Ectodermal cell (in vitro differentiated cells): ENCODE measurements at regions not wholly inside any gene's neighbourhood (a gene's known extent, or its start where the extent isn't known, plus 50 kb on each side); places are given as distances from the start of the nearest gene placed in this dataset.

Source experiments
- H3K27ac ChIP-seq: 2 replicates; pipeline ENCODE4 v1.7.0; 2013; ENCODE audit warnings: mild to moderate bottlenecking, low read depth, low read length; ENCODE audit not compliant: insufficient read depth, poor library complexity, severe bottlenecking
- H3K27me3 ChIP-seq: 2 replicates; pipeline ENCODE4 v1.7.0; 2013; ENCODE audit warnings: mild to moderate bottlenecking, low read length; ENCODE audit not compliant: insufficient read depth, control insufficient read depth, poor library complexity, severe bottlenecking
- H3K36me3 ChIP-seq: one replicate; pipeline ENCODE4 v1.7.0; 2013; ENCODE audit warnings: low read length; ENCODE audit not compliant: control insufficient read depth, insufficient read depth
- H3K4me1 ChIP-seq: one replicate; pipeline ENCODE4 v1.7.0; 2013; ENCODE audit warnings: low read length; ENCODE audit not compliant: control insufficient read depth, insufficient read depth
- H3K4me3 ChIP-seq: 2 replicates; pipeline ENCODE4 v1.7.0; 2013; ENCODE audit warnings: low read depth, low read length, control low read depth; ENCODE audit not compliant: insufficient read depth
- H3K9me3 ChIP-seq: 2 replicates; pipeline ENCODE4 v1.7.0; 2013; ENCODE audit warnings: mild to moderate bottlenecking, low read length, moderate library complexity; ENCODE audit not compliant: control insufficient read depth
- WGBS, 2 experiments: methylation state at CpG; one replicate each; pipeline ENCODE4 v1.1.7; 2013; ENCODE audit warnings: missing lambda C conversion rate in 2 of 2; 5-methylcytosine and 5-hydroxymethylcytosine counted together

DNA sequence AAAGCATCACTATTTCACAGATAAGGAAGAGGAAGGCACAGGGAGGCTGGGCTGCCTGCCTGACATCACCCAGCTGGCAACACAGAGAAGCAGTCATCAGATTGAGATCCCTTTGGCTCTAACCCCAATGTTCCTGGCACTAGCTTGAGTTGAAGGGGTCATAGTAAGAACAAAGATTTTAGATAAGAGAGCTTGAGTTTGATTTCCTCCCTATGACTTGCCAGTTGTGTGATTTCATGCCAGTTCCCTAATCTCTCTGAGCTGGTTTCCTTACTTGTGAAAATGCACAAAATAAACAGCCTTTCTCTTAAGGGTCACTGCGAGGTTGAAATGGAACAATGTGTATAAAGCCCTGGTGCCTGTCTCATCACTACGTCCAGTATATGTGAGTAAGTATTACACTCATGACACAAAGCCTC, 475.4 kb upstream of the HS3ST1 start:
- no peaks in the 10 kb centered on the region for H3K36me3 ChIP-seq
- no peaks in the 10 kb centered on the region for H3K4me1 ChIP-seq
- H3K4me3 ChIP-seq = no peak overlapping the region
- 94 to 96% methylated on average over 2 of the region's 2 CpGs for WGBS, 2 experiments
- no peak overlapping the region for H3K27ac ChIP-seq
- H3K9me3 ChIP-seq = no peaks in the 10 kb centered on the region
- H3K27me3 ChIP-seq = no peaks in the 10 kb centered on the region

DNA sequence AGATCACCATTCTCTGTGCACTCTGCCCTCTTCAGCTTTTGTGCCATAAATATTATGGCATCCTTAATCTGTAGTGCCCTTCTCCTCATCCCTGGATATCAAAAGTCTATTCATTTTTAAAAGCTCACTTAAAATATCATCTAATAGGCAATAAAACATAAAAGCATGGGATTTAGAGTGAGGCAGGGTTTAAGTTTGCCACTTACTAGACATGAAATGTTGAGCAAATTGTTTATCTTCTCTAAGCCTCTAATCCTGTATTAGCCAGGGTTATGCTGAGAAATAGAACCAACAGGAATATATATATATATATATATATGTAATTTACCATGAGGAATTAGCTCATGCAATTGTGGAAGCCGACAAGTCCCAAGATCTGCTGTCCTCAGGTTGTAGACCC, 472.4 kb upstream of the HS3ST1 start:
- H3K9me3 ChIP-seq = no peaks in the 10 kb centered on the region
- WGBS, 2 experiments = 91 to 92% methylated on average over 1 of the region's 1 CpG
- H3K36me3 ChIP-seq = no peaks in the 10 kb centered on the region
- no peak overlapping the region for H3K27ac ChIP-seq
- no peak overlapping the region for H3K4me3 ChIP-seq
- H3K4me1 ChIP-seq = no peaks in the 10 kb centered on the region
- H3K27me3 ChIP-seq = no peaks in the 10 kb centered on the region

GRCh38 chr4:11900359-11900758, 471.7 kb upstream of the HS3ST1 start:
- Histone ChIP-seq H3K36me3 (no peaks in the 10 kb centered on the region), H3K27ac (no peak overlapping the region), H3K9me3 (no peaks in the 10 kb centered on the region), H3K4me1 (no peaks in the 10 kb centered on the region), H3K4me3 (no peak overlapping the region), H3K27me3 (no peaks in the 10 kb centered on the region)
- WGBS, 2 experiments = 97 to 100% methylated on average over 1 of the region's 1 CpG

DNA sequence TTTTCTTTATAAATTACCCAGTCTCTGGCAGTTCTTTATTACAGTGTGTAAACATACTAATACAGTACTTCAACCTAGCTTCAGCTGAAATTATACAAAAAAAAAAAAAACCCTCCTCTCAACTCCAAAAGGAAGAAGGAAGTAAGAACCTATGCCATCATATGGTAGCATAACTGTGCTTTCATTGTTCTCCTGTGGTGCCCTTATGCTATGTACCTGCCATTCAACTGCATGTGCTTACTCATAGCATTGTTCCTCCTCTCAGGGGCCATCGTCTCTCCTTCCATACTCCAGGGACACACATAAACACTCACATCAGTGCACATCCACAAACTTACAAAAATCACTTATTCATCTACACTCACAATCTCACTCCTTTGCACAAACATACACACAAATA, 470.1 kb upstream of the HS3ST1 start:
- Histone ChIP-seq H3K4me1 (no peaks in the 10 kb centered on the region), H3K9me3 (no peaks in the 10 kb centered on the region), H3K4me3 (no peak overlapping the region), H3K27ac (no peak overlapping the region), H3K27me3 (no peaks in the 10 kb centered on the region), H3K36me3 (no peaks in the 10 kb centered on the region)
- 84 to 96% methylated on average over 1 of the region's 1 CpG for WGBS, 2 experiments

DNA sequence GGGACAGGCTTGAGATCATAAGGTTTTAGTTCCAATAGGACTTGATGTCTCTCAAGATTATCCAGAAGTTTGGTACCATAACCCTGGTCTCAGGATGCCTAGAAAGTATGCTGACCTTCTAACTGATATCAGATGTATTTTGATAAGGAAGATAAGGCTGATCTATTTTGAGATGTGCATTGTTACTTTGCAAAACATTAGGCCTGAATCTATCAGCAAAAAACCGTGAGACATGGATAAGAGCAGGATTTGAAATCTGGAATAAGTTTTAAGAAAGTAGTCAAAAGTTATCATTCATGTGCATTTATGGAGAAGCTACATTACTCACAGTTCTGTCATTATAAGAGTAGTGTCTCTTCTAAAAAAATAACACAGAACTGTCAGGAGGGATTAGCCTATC, 467.1 kb upstream of the HS3ST1 start:
- Histone ChIP-seq H3K27me3 (no peaks in the 10 kb centered on the region), H3K27ac (no peak overlapping the region), H3K4me3 (no peak overlapping the region), H3K36me3 (no peaks in the 10 kb centered on the region), H3K9me3 (no peaks in the 10 kb centered on the region), H3K4me1 (no peaks in the 10 kb centered on the region)
- WGBS, 2 experiments = 86 to 100% methylated on average over 1 of the region's 1 CpG

DNA sequence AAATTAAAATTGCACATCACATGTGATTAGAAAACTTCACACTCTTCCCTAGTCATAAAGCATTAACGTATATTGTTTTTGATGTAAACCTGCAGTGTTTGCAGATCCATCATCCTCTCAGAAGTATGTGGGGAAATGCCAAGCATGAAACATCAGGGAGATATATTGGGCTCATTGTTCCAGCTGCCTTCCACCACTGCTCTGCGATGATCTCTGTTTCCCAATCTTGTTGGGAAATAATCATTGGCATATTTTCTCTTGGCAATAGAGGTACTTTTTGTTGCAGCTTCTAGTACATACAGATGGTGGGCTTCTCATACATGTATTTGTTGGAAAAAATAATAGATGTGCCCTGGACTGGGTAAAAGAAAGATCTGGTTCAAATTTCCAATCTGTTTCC, 466.3 kb upstream of the HS3ST1 start:
- no peaks in the 10 kb centered on the region for H3K27me3 ChIP-seq
- 73 to 78% methylated on average over 2 of the region's 2 CpGs for WGBS, 2 experiments
- no peaks in the 10 kb centered on the region for H3K36me3 ChIP-seq
- no peaks in the 10 kb centered on the region for H3K9me3 ChIP-seq
- no peaks in the 10 kb centered on the region for H3K4me1 ChIP-seq
- H3K4me3 ChIP-seq = no peak overlapping the region
- H3K27ac ChIP-seq = no peak overlapping the region

DNA sequence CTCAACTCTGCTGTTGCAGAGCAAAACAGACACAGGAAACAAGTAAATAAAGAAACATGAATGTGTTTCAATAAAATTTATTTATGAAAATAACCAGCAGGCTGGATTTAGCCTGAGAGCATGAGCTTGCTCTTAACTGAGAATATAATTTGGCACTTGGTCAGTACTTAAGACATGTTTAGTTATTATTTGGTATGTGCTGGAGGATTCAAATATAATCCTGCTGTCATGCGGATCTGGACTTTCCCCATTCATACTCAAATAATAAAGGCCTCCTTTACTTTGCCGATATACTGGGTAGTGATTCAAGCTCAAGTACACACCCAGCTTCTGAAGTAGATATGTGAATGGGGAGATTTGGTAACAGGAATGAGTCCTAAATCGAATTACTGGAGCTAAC, 465.5 kb upstream of the HS3ST1 start:
- Histone ChIP-seq H3K4me1 (no peaks in the 10 kb centered on the region), H3K27me3 (no peaks in the 10 kb centered on the region), H3K36me3 (no peaks in the 10 kb centered on the region), H3K27ac (no peak overlapping the region), H3K9me3 (no peaks in the 10 kb centered on the region), H3K4me3 (no peak overlapping the region)
- 93 to 95% methylated on average over 2 of the region's 3 CpGs for WGBS, 2 experiments

GRCh38 chr4:11889099-11889498, 460.4 kb upstream of the HS3ST1 start:
- Histone ChIP-seq H3K36me3 (no peaks in the 10 kb centered on the region), H3K9me3 (no peaks in the 10 kb centered on the region), H3K4me1 (no peaks in the 10 kb centered on the region), H3K4me3 (no peak overlapping the region), H3K27ac (no peak overlapping the region), H3K27me3 (no peaks in the 10 kb centered on the region)
- WGBS, 2 experiments = 85 to 94% methylated on average over 2 of the region's 2 CpGs

DNA sequence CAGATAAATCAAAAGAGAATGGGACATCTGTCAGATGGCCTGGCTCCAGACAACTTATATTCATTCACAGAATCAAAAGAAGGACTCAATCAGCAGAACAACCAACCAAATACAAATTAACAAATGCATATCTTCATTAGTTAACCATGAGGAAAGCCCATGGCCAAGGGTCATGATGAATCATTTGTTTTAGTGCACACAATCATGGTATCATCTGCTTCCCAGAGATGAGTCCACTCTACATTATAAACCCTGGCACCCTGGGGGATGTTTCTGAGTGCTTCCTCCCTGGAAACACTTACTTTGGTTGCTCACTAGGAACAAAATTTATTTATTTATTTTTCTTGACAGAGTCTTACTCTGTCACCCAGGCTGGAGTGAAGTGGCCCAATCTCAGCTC, 453.3 kb upstream of the HS3ST1 start:
- no peaks in the 10 kb centered on the region for H3K27me3 ChIP-seq
- no peaks in the 10 kb centered on the region for H3K4me1 ChIP-seq
- no peak overlapping the region for H3K4me3 ChIP-seq
- peaks cover 4% of the 10 kb centered on the region for H3K9me3 ChIP-seq
- H3K27ac ChIP-seq = no peak overlapping the region
- H3K36me3 ChIP-seq = no peaks in the 10 kb centered on the region

GRCh38 chr4:11881364-11881763, 452.7 kb upstream of the HS3ST1 start:
- Histone ChIP-seq H3K36me3 (no peaks in the 10 kb centered on the region), H3K27me3 (no peaks in the 10 kb centered on the region), H3K9me3 (peaks cover 4% of the 10 kb centered on the region), H3K4me3 (no peak overlapping the region), H3K27ac (no peak overlapping the region), H3K4me1 (no peaks in the 10 kb centered on the region)

DNA sequence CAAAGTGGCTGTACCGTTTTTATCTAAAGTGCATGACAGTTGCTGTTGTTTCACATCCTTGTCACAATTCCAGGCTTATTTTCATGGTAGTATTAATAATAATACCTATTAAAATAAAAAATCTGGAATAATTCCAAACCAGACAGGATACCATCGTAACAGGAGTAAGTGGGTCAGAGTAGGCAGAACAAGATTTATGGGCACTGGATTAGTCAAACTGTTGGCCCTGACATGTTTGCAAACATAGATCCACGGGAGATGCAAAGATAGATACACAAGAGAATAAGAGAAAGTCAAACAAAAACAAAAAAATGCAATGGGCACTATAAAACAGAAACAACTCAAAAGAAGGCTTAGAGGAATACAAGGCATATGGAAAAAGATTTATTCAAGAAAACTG, 449.5 kb upstream of the HS3ST1 start:
- Histone ChIP-seq H3K4me3 (no peak overlapping the region), H3K36me3 (no peaks in the 10 kb centered on the region), H3K27ac (no peak overlapping the region), H3K4me1 (no peaks in the 10 kb centered on the region), H3K9me3 (peaks cover 6% of the 10 kb centered on the region), H3K27me3 (no peaks in the 10 kb centered on the region)
- WGBS, 2 experiments = 84 to 87% methylated on average over 2 to 3 of the region's 3 CpGs
